ENCODE measurements at regions not wholly inside any gene's neighbourhood (a gene's known extent, or its start where the extent isn't known, plus 50 kb on each side); places are given as distances from the start of the nearest gene placed in this dataset.

DNA sequence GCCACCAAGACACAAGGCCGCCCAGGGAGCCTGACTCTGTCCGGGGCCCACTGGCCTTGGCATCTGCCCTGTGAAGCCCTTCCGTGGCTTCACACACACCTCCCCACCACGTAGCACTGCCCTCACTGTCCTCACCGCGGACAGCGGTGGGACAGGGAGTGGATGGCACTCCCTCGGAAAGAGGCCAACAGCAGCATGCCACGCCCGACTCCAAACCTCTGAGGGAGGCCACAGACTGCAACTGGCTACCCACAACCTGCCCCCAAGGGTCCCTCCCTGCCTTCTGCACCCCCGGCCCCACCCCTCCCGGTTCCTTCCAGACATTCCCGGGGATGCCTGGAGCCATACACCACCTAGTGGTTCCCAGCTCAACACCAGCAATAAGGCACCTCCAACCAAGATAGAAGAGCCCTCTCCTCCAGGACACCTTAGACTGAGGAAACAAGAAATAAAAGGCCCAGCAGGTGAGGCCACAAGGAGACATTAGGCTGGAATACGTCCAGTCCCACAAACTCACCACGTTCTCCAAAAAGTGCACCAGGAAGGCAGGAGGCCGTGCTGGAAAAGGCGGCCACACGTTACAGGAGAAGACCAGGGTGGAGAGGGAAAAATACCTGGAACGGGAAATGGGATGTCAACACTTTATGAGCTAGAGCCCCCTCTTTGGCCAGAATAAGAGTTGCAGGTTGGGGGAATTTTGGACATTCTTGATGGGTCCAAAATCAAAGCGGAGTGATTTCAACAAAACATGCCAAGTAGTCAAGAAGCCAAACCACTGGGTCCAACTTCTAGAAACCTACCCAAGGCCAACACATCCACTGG lies 310.0 kb downstream of the SOX9 start:
- ATAC-seq (ENCODE audit: low FRiP score) (no peak), DNase-seq (ENCODE audit: low spot score) (no peak)
- TF ChIP-seq, protein P1, sequence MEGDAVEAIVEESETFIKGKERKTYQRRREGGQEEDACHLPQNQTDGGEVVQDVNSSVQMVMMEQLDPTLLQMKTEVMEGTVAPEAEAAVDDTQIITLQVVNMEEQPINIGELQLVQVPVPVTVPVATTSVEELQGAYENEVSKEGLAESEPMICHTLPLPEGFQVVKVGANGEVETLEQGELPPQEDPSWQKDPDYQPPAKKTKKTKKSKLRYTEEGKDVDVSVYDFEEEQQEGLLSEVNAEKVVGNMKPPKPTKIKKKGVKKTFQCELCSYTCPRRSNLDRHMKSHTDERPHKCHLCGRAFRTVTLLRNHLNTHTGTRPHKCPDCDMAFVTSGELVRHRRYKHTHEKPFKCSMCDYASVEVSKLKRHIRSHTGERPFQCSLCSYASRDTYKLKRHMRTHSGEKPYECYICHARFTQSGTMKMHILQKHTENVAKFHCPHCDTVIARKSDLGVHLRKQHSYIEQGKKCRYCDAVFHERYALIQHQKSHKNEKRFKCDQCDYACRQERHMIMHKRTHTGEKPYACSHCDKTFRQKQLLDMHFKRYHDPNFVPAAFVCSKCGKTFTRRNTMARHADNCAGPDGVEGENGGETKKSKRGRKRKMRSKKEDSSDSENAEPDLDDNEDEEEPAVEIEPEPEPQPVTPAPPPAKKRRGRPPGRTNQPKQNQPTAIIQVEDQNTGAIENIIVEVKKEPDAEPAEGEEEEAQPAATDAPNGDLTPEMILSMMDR (IDR thresholded peaks at IDR 0.05), result no peak

DNA sequence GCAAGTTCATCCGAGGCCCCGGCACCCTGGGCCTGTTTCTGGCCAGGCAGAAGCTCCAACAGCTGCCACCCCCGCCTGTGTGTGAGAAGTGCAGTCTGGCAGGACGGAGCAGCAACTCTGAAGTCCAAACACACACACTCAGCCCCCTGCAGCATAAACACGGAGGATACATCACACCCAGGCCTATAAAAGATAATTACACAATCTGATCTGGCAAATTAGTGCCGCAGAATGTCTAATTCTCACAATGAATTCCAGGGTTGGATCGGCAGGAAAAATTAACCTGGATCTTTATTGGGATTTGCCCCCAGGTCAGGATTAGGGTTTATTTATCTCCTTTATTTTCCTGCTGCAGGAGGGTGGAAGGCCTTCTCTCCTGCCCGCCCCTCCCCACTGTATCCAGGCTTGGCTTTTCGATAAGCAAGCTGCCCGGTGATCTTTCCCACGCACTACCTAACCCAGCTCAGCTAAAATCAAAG lies 311.4 kb downstream of the SOX9 start:
- TF ChIP-seq, protein P1 (IDR thresholded peaks at IDR 0.05), result no peak
- no peak for DNase-seq (ENCODE audit: low spot score)
- ATAC-seq (ENCODE audit: low FRiP score), result no peak

DNA sequence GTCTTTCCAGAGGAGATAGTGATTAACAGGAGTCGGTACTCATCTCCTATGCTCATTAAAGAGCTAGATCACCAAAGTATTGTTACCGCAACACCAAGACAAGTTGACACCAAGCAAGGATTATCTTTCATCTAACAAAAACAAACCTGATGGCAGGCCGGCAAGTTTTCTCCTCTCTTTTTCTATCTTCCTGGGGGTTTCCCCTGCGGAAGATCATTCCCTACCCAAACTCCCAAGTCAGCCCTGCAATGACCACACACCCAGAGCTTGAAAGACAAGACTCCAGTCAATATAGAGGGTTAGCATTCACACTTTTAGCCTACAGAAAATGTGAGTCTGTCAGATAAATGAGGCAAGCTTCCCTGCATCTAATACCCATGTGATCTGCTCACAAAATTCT lies 312.1 kb downstream of the SOX9 start:
- no peak for DNase-seq (ENCODE audit: low spot score)
- no peak for ATAC-seq (ENCODE audit: low FRiP score)

DNA sequence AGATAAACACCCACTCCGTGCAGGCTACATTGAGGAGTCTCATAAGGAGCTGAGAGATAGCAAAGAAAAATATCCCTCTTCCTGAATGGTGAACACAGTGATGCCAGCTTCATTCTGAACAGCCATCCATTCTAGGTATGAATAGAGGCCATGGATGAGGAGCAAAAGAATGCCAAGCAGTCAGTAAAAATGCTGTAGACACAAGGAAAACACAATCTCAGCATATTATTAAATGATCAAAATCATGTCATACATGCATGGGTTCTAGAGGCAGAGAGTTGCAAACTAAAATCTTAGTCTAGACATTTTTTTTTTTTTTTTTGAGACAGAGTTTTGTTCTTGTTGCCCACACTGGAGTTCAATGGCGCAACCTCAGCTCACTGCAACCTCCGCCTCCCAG lies 313.0 kb downstream of the SOX9 start:
- no peak for ATAC-seq (ENCODE audit: low FRiP score)

More for the DNA sequence above, 312.1 kb downstream of the SOX9 start:
- TF ChIP-seq, protein P1 (IDR thresholded peaks at IDR 0.05), result no peak

DNA sequence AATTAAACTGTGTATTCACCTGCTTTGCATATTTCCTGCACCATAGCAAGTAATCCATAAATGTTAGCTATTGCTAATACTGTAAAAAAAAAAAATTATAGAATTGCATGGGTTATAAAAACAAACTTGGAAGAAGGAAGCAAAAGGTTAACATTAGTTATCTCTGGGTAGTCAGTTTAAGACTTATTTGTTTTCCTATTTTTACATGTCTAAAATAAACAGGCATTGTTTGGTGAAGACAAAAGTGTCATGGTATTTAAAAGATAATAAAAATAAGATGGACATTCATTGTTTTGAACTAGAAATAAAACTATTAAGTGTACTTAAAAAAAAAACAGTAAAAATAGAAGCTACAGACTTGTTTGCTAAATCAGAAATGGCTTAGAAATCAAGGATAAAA lies 313.8 kb downstream of the SOX9 start:
- DNase-seq (ENCODE audit: low spot score), result no peak

More for the DNA sequence above, 313.0 kb downstream of the SOX9 start:
- TF ChIP-seq, protein P1 (IDR thresholded peaks at IDR 0.05), result no peak
- DNase-seq (ENCODE audit: low spot score), result no peak

DNA sequence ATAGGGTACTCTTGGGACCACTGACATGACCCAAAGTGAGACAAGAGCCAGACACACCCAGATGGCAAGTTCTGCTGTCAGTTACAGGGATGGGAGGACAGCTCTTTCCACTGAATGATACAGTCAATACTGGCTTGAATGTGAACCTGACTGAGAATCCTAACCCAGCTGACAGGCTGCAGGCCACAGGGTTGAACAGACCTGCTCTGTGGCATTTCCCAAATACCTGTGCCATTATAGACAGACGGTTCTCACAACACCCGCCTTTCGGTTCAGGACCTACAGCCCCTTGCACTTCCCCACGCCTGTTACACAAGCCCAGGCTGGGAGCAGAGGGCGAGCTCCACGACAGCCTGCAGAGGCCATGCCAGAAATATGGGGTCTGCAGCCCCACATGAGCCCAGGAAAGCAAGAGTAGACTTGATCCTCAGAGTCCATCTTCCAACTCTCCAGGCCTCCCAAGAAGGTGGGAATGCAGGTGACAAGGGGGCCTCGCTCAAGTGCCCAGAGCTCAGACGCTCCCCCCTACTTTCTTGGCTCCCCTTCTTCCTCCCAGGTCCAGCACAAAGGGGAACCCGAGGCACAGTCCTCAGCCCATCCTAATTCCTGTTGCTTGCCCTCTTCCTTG lies 314.3 kb downstream of the SOX9 start:
- ATAC-seq (ENCODE audit: low FRiP score), result no peak
- DNase-seq (ENCODE audit: low spot score), result no peak
- TF ChIP-seq, protein P1 (IDR thresholded peaks at IDR 0.05), result no peak

More for the DNA sequence above, 313.8 kb downstream of the SOX9 start:
- no peak for ATAC-seq (ENCODE audit: low FRiP score)
- TF ChIP-seq, protein P1 (IDR thresholded peaks at IDR 0.05), result no peak
